ENCODE measurements at regions not wholly inside any gene's neighbourhood (a gene's known extent, or its start where the extent isn't known, plus 50 kb on each side); places are given as distances from the start of the nearest gene placed in this dataset.

DNA sequence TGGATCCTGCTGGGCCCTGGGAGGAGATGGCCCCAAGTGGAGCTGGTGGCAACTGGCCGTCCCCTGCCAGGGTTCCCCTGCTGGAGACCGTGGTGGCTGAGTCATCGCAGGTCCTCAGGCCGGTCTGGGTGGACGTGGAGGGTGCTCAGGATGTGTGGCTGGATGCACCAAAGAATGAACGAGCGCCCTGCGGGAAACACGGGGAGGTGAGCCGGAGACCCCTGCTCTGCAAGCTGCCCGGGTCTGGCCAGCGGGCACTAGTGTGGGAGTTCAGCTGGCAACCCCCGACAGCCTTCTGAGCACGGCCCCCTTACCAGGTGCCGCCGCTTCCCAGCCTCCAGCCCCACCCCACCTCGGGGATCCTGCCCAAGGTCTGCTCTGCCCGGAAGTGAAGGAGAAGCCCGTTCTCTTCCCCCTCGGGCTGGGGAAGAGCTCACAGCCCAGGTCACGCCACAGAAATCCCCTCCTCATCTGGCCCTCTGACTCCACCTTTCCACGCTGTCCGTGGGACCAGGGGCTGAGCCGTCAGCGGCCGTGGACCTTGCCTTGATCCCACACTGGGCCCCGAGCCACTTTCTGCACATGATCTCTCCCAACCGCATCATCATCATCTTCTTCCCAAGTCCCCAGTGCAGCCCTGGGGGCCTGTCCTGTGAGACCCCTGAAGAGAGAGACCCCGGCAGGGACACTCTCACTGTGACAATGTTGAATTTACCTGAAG, 165.5 kb downstream of the KIF26A start:
- TF ChIP-seq POLR2A (IDR thresholded peaks at IDR 0.05; ENCODE audit: low read length) (no peak), GATA1 (IDR thresholded peaks at IDR 0.05; ENCODE audit: low read depth, low read length) (no peak)

Data from erythroblast (primary cell).